ENCODE measurements at regions not wholly inside any gene's neighbourhood (a gene's known extent, or its start where the extent isn't known, plus 50 kb on each side); places are given as distances from the start of the nearest gene placed in this dataset.

DNA sequence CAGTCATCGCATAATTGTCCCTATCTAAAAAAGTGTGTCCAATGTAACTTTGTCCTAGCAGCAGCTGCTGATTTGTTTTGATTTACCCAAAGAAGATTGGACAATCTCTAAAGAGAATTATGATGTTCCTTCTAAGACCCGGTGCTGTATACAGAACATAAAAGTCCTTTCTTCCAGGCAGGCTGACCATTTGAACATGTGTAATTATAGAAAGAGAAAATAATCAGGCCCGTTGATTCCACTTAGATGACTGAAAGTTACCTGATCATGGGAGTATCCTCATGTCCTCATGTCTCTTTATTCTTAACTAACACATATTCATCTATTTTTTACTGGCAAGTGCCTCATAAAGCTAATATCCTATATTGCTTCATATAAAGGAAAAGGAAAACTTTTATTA, 164.1 kb upstream of the MRPS30 start:
- TF ChIP-seq, protein P1, sequence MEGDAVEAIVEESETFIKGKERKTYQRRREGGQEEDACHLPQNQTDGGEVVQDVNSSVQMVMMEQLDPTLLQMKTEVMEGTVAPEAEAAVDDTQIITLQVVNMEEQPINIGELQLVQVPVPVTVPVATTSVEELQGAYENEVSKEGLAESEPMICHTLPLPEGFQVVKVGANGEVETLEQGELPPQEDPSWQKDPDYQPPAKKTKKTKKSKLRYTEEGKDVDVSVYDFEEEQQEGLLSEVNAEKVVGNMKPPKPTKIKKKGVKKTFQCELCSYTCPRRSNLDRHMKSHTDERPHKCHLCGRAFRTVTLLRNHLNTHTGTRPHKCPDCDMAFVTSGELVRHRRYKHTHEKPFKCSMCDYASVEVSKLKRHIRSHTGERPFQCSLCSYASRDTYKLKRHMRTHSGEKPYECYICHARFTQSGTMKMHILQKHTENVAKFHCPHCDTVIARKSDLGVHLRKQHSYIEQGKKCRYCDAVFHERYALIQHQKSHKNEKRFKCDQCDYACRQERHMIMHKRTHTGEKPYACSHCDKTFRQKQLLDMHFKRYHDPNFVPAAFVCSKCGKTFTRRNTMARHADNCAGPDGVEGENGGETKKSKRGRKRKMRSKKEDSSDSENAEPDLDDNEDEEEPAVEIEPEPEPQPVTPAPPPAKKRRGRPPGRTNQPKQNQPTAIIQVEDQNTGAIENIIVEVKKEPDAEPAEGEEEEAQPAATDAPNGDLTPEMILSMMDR (IDR thresholded peaks at IDR 0.05), result no peak
- TF ChIP-seq POLR2A (IDR thresholded peaks at IDR 0.05), result no peak

All from right lobe of liver (tissue), 4 donors.